PFSK-1 (cell line): ENCODE measurements at regions not wholly inside any gene's neighbourhood (a gene's known extent, or its start where the extent isn't known, plus 50 kb on each side); places are given as distances from the start of the nearest gene placed in this dataset.

ENCODE experiments used
- FOXP2 ChIP-seq: optimal IDR thresholded peaks from 2 replicates; pipeline ENCODE3; 2011; ENCODE audit warnings: borderline replicate concordance, control low read depth, inconsistent platforms; ENCODE audit not compliant: insufficient read depth; ENCODE audit errors: extremely low read length, extremely low read depth
- POLR2AphosphoS5 ChIP-seq: IDR thresholded peaks from 2 replicates; pipeline ENCODE4 v1.6.1; 2012; ENCODE audit warnings: low read depth, mild to moderate bottlenecking, control low read depth, low read length, moderate library complexity
- SIN3A ChIP-seq: IDR thresholded peaks from 2 replicates; pipeline ENCODE4 v1.6.1; 2012; ENCODE audit warnings: mild to moderate bottlenecking, low read length, moderate library complexity, borderline replicate concordance; ENCODE audit not compliant: insufficient read depth
- TAF1 ChIP-seq: IDR thresholded peaks from 2 replicates; pipeline ENCODE4 v1.6.1; 2012; ENCODE audit warnings: low read length, control low read depth, borderline replicate concordance; ENCODE audit not compliant: insufficient read depth
- TF ChIP-seq, protein P1 (sequence below), 2 experiments: IDR thresholded peaks; 2 replicates each; pipeline versions ENCODE4 v1.6.1 to v1.8.0; 2011 to 2012; ENCODE audit warnings: low read depth in 2 of 2, low read length in 2 of 2, control low read depth in 1 of 2, inconsistent platforms in 1 of 2, mild to moderate bottlenecking in 1 of 2, moderate library complexity in 1 of 2; ENCODE audit not compliant: insufficient read depth in 1 of 2

DNA sequence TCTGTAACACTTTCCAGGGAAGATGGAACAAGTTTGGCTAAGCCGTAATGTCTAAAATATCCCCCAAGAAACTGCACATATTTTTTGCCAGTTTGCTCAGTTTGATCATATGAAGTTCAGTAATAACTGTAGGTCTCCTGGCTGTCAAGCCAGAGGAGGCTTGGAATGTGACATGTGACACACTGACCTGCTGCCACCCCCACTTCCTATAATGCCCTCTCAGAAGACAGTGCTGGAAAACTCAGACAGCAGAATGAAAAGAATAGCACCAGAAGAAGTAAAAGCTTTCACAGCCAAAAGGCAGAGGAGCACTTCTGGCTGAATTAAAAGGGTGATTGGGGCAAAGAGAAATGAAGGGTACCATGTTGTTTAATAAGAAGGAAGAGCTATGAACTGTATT lies 67.4 kb upstream of the UBAC2 start:
- TF ChIP-seq, protein P1, sequence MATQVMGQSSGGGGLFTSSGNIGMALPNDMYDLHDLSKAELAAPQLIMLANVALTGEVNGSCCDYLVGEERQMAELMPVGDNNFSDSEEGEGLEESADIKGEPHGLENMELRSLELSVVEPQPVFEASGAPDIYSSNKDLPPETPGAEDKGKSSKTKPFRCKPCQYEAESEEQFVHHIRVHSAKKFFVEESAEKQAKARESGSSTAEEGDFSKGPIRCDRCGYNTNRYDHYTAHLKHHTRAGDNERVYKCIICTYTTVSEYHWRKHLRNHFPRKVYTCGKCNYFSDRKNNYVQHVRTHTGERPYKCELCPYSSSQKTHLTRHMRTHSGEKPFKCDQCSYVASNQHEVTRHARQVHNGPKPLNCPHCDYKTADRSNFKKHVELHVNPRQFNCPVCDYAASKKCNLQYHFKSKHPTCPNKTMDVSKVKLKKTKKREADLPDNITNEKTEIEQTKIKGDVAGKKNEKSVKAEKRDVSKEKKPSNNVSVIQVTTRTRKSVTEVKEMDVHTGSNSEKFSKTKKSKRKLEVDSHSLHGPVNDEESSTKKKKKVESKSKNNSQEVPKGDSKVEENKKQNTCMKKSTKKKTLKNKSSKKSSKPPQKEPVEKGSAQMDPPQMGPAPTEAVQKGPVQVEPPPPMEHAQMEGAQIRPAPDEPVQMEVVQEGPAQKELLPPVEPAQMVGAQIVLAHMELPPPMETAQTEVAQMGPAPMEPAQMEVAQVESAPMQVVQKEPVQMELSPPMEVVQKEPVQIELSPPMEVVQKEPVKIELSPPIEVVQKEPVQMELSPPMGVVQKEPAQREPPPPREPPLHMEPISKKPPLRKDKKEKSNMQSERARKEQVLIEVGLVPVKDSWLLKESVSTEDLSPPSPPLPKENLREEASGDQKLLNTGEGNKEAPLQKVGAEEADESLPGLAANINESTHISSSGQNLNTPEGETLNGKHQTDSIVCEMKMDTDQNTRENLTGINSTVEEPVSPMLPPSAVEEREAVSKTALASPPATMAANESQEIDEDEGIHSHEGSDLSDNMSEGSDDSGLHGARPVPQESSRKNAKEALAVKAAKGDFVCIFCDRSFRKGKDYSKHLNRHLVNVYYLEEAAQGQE (IDR thresholded peaks at IDR 0.05; ENCODE audit: insufficient read depth in 1 of 2, low read depth in 2 of 2, low read length in 2 of 2): no peak
- TF ChIP-seq SIN3A: no peak
- TF ChIP-seq POLR2AphosphoS5: no peak
- TF ChIP-seq FOXP2: no peak
- no peak for TF ChIP-seq TAF1

GRCh38 chr13:99133848-99134247 lies 66.8 kb upstream of the UBAC2 start:
- no peak for TF ChIP-seq TAF1
- no peak for TF ChIP-seq SIN3A
- TF ChIP-seq POLR2AphosphoS5: no peak
- TF ChIP-seq FOXP2: no peak
- TF ChIP-seq, protein P1 (IDR thresholded peaks at IDR 0.05; ENCODE audit: insufficient read depth in 1 of 2, low read depth in 2 of 2, low read length in 2 of 2): no peak

DNA sequence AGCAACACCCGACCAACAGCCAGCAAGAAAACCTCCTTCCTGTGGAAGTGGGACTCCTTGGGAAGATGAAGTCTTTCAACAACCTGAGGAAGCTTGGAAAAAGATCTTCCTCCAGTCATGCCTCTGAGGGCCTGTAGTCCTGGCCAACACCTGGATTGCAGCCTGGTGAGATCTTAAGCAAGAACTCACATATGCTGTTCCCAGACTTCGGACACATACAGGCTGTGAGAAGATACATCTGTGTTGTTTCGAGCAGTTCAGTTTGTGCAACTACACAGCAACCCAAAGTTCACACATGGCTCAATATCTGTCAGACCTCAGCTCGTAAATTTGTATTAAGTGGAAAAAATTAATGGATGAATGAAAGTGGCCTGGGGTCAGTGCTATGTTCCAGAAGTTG lies 65.1 kb upstream of the UBAC2 start:
- TF ChIP-seq, protein P1 (IDR thresholded peaks at IDR 0.05; ENCODE audit: insufficient read depth in 1 of 2, low read depth in 2 of 2, low read length in 2 of 2): no peak
- TF ChIP-seq TAF1 (no peak), SIN3A (no peak), POLR2AphosphoS5 (no peak), FOXP2 (no peak)

DNA sequence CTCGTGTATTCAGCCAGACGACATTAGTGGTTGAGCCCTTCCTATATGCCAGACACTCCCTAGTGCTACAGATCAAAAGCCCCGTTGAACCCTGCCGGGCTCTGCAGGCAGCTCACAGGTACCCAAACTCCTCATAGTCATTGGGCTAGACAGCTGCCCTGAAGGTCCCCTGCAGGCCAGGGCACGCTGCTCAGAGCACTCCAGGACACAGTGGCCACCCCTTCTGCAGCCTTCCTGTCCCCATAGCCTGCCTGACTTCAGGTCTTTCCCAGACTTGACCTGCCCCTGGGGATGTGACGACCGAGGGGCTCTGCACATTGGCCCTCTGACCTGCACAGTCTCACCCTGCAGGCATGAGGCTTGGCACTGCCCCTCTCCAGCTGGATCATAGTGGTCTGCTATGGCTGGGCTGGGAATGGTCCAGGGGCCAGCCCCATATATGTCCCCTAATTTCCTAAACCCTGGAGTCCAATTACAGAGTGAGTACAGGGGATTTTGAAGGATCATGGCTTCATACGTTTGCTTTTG lies 64.2 kb upstream of the UBAC2 start:
- TF ChIP-seq TAF1 (no peak), POLR2AphosphoS5 (no peak), SIN3A (no peak)
- TF ChIP-seq, protein P1 (IDR thresholded peaks at IDR 0.05; ENCODE audit: insufficient read depth in 1 of 2, low read depth in 2 of 2, low read length in 2 of 2): no peak

- no peak for TF ChIP-seq SIN3A
- TF ChIP-seq, protein P1 (IDR thresholded peaks at IDR 0.05; ENCODE audit: insufficient read depth in 1 of 2, low read depth in 2 of 2, low read length in 2 of 2): no peak
- TF ChIP-seq FOXP2: no peak
Measured at GRCh38 chr13:99140831-99141230, 59.8 kb upstream of the UBAC2 start.
